ENCODE measurements at regions not wholly inside any gene's neighbourhood (a gene's known extent, or its start where the extent isn't known, plus 50 kb on each side); places are given as distances from the start of the nearest gene placed in this dataset.

- TF ChIP-seq GABPA (IDR thresholded peaks at IDR 0.05; ENCODE audit: low read depth) (no peak), NFIC (IDR thresholded peaks at IDR 0.05; ENCODE audit: low read depth, low read length) (no peak), POLR2AphosphoS5 (IDR thresholded peaks at IDR 0.05; ENCODE audit: low read length) (no peak), ZNF274 (IDR thresholded peaks at IDR 0.05; ENCODE audit: insufficient read depth, insufficient read length) (no peak), STAT1 (conservative IDR thresholded peaks at IDR 0.05) (no peak), CTCF (IDR thresholded peaks at IDR 0.05 in 2 of 3, conservative IDR thresholded peaks at IDR 0.05 in 1 of 3; ENCODE audit: control insufficient read depth in 2 of 3, extremely low read depth in 1 of 3, insufficient read depth in 1 of 3, low read depth in 3 of 3, low read length in 3 of 3) (no peak), EZH2 (IDR thresholded peaks at IDR 0.05; ENCODE audit: borderline replicate concordance, control insufficient read depth, low read depth, low read length) (no peak), CREB1 (IDR thresholded peaks at IDR 0.05; ENCODE audit: low read depth) (no peak), ZBED1 (IDR thresholded peaks at IDR 0.05; ENCODE audit: borderline replicate concordance) (no peak), SKIL (IDR thresholded peaks at IDR 0.05; ENCODE audit: low read depth, poor library complexity, severe bottlenecking) (no peak)
Observed at GRCh38 chr2:60230596-60230995, 322.9 kb downstream of the BCL11A start.

All from GM12878 (cell line).